Karpas-422 (cell line): ENCODE measurements at regions not wholly inside any gene's neighbourhood (a gene's known extent, or its start where the extent isn't known, plus 50 kb on each side); places are given as distances from the start of the nearest gene placed in this dataset.

ENCODE experiments used
- DNase-seq: peaks from one replicate; pipeline ENCODE4 v3.0.0-alpha.2; 2015
- H2AFZ ChIP-seq: fragments of 200-600 bp; sonication (generic); 2 replicates; pipeline ENCODE4 v1.6.1; 2014; ENCODE audit warnings: antibody characterized with exemption, low read length, mixed read lengths
- H3K27ac ChIP-seq: fragments of 200-600 bp; sonication (generic); 2 replicates; pipeline ENCODE4 v1.5.1; 2014; ENCODE audit warnings: mild to moderate bottlenecking, low read length, moderate library complexity
- H3K27me3 ChIP-seq: fragments of 200-600 bp; sonication (generic); 2 replicates; pipeline ENCODE4 v1.6.1; 2014; ENCODE audit warnings: low read length, mixed read lengths
- H3K36me3 ChIP-seq: fragments of 200-600 bp; sonication (generic); 2 replicates; pipeline ENCODE4 v1.6.1; 2014; ENCODE audit warnings: low read length, mixed read lengths; ENCODE audit not compliant: insufficient read depth
- H3K4me1 ChIP-seq: fragments of 200-600 bp; sonication (generic); 2 replicates; pipeline ENCODE4 v1.6.1; 2014; ENCODE audit warnings: mild to moderate bottlenecking, low read length, mixed read lengths
- H3K4me2 ChIP-seq: fragments of 200-600 bp; sonication (generic); 2 replicates; pipeline ENCODE4 v1.6.1; 2014; ENCODE audit warnings: low read length, low read depth, mild to moderate bottlenecking; ENCODE audit not compliant: poor library complexity, severe bottlenecking
- H3K4me3 ChIP-seq: fragments of 200-600 bp; sonication (generic); 2 replicates; pipeline ENCODE4 v1.5.1; 2014; ENCODE audit warnings: mild to moderate bottlenecking, antibody characterized with exemption, low read length, mixed read lengths
- H3K79me2 ChIP-seq: fragments of 200-600 bp; sonication (generic); 2 replicates; pipeline ENCODE4 v1.6.1; 2014; ENCODE audit warnings: mild to moderate bottlenecking, low read length, mixed read lengths
- H3K9ac ChIP-seq: fragments of 200-600 bp; sonication (generic); 2 replicates; pipeline ENCODE4 v1.6.0; 2014; ENCODE audit warnings: low read length
- H3K9me2 ChIP-seq: fragments of 200-600 bp; sonication (generic), shearing (Covaris generic); replicated peaks from 2 replicates; pipeline ENCODE4 v1.6.0; 2014; ENCODE audit warnings: mild to moderate bottlenecking, low read length, moderate library complexity; ENCODE audit not compliant: insufficient read depth
- H3K9me3 ChIP-seq: fragments of 300-700, 200-600 bp; sonication (generic); 2 replicates; pipeline ENCODE4 v1.6.1; 2014; ENCODE audit warnings: low read length, mixed read lengths
- H4K20me1 ChIP-seq: fragments of 200-600 bp; sonication (generic); 2 replicates; pipeline ENCODE4 v1.6.1; 2014; ENCODE audit warnings: mild to moderate bottlenecking, antibody characterized with exemption, low read length, low read depth; ENCODE audit not compliant: insufficient read depth

GRCh38 chr2:9760069-9760901 lies 83.0 kb upstream of the TAF1B start:
- no peaks in the 10 kb centered on the region for H3K9me3 ChIP-seq
- H3K4me3 ChIP-seq, result no peak overlapping the region
- no peak for DNase-seq
- H2AFZ ChIP-seq, result no peak overlapping the region
- H3K9ac ChIP-seq, result no peak overlapping the region
- H3K36me3 ChIP-seq, result no peaks in the 10 kb centered on the region
- H3K9me2 ChIP-seq, result no peaks in the 10 kb centered on the region
- no peaks in the 10 kb centered on the region for H3K27me3 ChIP-seq
- H4K20me1 ChIP-seq, result no peaks in the 10 kb centered on the region
- no peak overlapping the region for H3K4me2 ChIP-seq
- no peaks in the 10 kb centered on the region for H3K4me1 ChIP-seq
- no peaks in the 10 kb centered on the region for H3K79me2 ChIP-seq
- no peak overlapping the region for H3K27ac ChIP-seq

GRCh38 chr2:9760902-9761228 lies 82.4 kb upstream of the TAF1B start:
- Histone ChIP-seq H4K20me1 (no peaks in the 10 kb centered on the region), H3K4me1 (no peaks in the 10 kb centered on the region), H3K4me2 (no peak overlapping the region), H3K9me3 (no peaks in the 10 kb centered on the region), H3K9me2 (no peaks in the 10 kb centered on the region), H2AFZ (no peak overlapping the region), H3K4me3 (no peak overlapping the region), H3K9ac (no peak overlapping the region), H3K36me3 (no peaks in the 10 kb centered on the region), H3K27me3 (no peaks in the 10 kb centered on the region), H3K27ac (no peak overlapping the region), H3K79me2 (no peaks in the 10 kb centered on the region)
- DNase-seq, result no peak

GRCh38 chr2:9761577-9761976 lies 81.7 kb upstream of the TAF1B start:
- no peak overlapping the region for H3K4me3 ChIP-seq
- no peak overlapping the region for H3K4me2 ChIP-seq
- H3K27ac ChIP-seq, result no peak overlapping the region
- no peak overlapping the region for H3K9ac ChIP-seq
- H3K9me3 ChIP-seq, result no peaks in the 10 kb centered on the region
- H3K27me3 ChIP-seq, result no peaks in the 10 kb centered on the region
- H4K20me1 ChIP-seq, result no peaks in the 10 kb centered on the region
- no peak for DNase-seq
- H3K36me3 ChIP-seq, result no peaks in the 10 kb centered on the region
- no peaks in the 10 kb centered on the region for H3K9me2 ChIP-seq
- no peaks in the 10 kb centered on the region for H3K79me2 ChIP-seq
- no peaks in the 10 kb centered on the region for H3K4me1 ChIP-seq
- H2AFZ ChIP-seq, result no peak overlapping the region

- Histone ChIP-seq H3K27ac (no peak overlapping the region), H3K4me3 (no peak overlapping the region), H3K27me3 (no peaks in the 10 kb centered on the region), H3K4me2 (no peak overlapping the region), H3K4me1 (no peaks in the 10 kb centered on the region), H3K36me3 (no peaks in the 10 kb centered on the region), H2AFZ (no peak overlapping the region), H3K9me2 (no peaks in the 10 kb centered on the region), H3K79me2 (no peaks in the 10 kb centered on the region), H3K9ac (no peak overlapping the region), H3K9me3 (no peaks in the 10 kb centered on the region), H4K20me1 (no peaks in the 10 kb centered on the region)
- no peak for DNase-seq
Observed at GRCh38 chr2:9762164-9762563, 81.1 kb upstream of the TAF1B start.

- H3K4me1 ChIP-seq, result peaks cover 6% of the 10 kb centered on the region
- no peak overlapping the region for H3K27ac ChIP-seq
- H2AFZ ChIP-seq, result no peak overlapping the region
- H3K36me3 ChIP-seq, result no peaks in the 10 kb centered on the region
- H3K4me3 ChIP-seq, result no peak overlapping the region
- no peak overlapping the region for H3K9ac ChIP-seq
- H3K4me2 ChIP-seq, result no peak overlapping the region
- DNase-seq, result no peak
- no peaks in the 10 kb centered on the region for H3K79me2 ChIP-seq
- no peaks in the 10 kb centered on the region for H3K27me3 ChIP-seq
- H4K20me1 ChIP-seq, result no peaks in the 10 kb centered on the region
- no peaks in the 10 kb centered on the region for H3K9me2 ChIP-seq
- H3K9me3 ChIP-seq, result no peaks in the 10 kb centered on the region
Observed at GRCh38 chr2:9762941-9763340, 80.3 kb upstream of the TAF1B start.

GRCh38 chr2:9763356-9764152 lies 79.7 kb upstream of the TAF1B start:
- Histone ChIP-seq H3K79me2 (no peaks in the 10 kb centered on the region), H3K9ac (no peak overlapping the region), H3K9me2 (no peaks in the 10 kb centered on the region), H3K27ac (no peak overlapping the region), H2AFZ (no peak overlapping the region), H4K20me1 (no peaks in the 10 kb centered on the region), H3K4me1 (peaks cover 10% of the 10 kb centered on the region), H3K4me3 (no peak overlapping the region), H3K36me3 (no peaks in the 10 kb centered on the region), H3K4me2 (no peak overlapping the region), H3K9me3 (no peaks in the 10 kb centered on the region), H3K27me3 (no peaks in the 10 kb centered on the region)
- no peak for DNase-seq

- Histone ChIP-seq H3K9me2 (no peaks in the 10 kb centered on the region), H3K27ac (no peak overlapping the region), H3K27me3 (no peaks in the 10 kb centered on the region), H3K9me3 (no peaks in the 10 kb centered on the region), H3K79me2 (no peaks in the 10 kb centered on the region), H3K4me1 (peaks cover 10% of the 10 kb centered on the region), H3K36me3 (no peaks in the 10 kb centered on the region), H3K9ac (no peak overlapping the region), H3K4me3 (no peak overlapping the region), H3K4me2 (no peak overlapping the region), H4K20me1 (no peaks in the 10 kb centered on the region), H2AFZ (no peak overlapping the region)
- DNase-seq, result no peak
Observed at GRCh38 chr2:9764153-9764778, 79.0 kb upstream of the TAF1B start.
